NCI-H748 treated with DMSO at 0.1 percent for 48 hours (cell line): ENCODE measurements at regions not wholly inside any gene's neighbourhood (a gene's known extent, or its start where the extent isn't known, plus 50 kb on each side); places are given as distances from the start of the nearest gene placed in this dataset.

Experiments
- DNase-seq: peaks from one replicate; lab custom pipeline; 2025; lab: John Stamatoyannopoulos, UW

DNA sequence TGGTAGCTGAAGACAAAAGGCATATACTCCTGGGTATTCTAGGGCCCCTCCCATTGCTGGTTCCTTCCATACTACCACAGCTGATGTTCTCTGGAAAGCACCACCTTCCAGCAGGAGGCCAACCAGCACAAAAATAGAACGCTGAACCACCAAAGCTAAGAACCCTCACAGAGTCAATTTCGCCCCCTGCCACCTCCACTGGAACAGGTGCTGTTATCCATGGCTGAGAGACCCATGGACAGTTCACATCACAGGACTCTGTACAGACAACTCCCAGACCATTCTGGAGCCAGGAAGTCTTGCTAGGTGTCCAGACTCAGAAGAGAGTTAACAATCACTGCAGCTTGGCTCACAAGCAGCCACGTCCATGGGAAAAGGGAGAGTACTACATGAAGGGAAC is 1851.5 kb upstream of the NUDT12 start:
- no peak for DNase-seq

DNA sequence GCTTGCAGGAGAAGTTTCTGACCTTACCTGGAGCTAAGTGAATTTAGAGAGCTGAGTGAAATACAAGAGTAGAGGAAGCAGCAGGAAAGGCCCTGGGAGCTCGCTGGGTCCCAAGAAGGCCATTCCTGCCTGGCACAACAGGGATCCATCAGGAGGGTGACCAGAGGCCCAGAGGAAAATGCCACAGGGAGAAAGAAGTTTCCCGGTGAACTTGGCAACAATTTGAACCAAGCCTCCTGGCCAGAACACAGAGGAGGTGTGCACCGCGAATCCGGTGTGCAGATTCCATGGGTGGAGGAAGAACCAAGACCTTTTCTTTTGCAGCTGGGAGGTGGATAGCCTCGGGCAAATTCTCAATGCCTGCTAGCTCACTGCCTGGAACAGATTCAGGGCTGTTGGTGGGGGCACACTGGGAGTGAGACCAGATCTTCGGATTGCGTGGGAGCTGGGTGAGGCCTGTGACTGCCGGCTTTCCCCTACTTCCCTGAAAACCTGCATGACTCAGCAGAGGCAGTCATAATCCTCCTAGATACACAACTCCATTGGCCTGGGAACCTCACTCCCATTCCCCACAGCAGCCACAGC is 1850.9 kb upstream of the NUDT12 start:
- no peak for DNase-seq

- DNase-seq = no peak
Measured at GRCh38 chr5:105409695-105410094, 1847.1 kb upstream of the NUDT12 start.

DNA sequence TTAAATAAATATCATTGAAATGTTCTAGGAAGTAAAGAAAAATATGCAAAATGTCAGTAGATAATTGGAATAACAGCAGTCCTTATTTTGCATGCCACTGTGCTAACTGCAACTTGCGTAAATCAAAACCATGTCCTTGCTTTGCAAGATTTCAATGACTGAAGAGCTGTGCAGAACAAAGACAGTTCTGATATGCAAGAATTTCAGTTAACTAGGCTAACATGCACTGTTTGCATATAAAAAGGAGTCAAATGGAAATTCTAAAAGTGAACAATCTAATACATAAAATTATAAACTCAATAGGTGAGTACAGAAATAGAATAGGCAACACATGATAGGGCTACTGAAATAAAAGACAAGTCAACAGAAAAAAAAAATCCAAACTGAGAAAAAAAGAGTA is 1844.6 kb upstream of the NUDT12 start:
- no peak for DNase-seq

DNA sequence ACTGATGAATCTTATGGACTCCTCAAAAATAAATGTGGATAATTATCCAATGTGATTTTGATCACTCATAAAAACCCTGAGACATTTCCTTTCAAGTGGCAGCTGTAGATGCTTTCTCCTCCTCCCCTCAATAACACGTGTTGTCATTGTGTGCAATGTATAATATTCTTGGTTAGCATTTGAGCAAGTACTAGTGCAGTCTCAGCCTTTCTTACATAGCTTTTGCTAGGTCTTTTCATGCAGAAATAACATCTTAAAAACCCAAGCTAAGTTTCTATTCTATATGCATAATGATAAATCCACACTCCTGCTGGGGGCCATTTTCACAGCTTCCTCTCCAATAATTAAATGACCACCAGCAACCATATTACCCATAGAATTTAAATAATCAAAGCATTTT is 1835.2 kb upstream of the NUDT12 start:
- no peak for DNase-seq

GRCh38 chr5:105392710-105393149 is 1830.1 kb upstream of the NUDT12 start:
- no peak for DNase-seq

DNA sequence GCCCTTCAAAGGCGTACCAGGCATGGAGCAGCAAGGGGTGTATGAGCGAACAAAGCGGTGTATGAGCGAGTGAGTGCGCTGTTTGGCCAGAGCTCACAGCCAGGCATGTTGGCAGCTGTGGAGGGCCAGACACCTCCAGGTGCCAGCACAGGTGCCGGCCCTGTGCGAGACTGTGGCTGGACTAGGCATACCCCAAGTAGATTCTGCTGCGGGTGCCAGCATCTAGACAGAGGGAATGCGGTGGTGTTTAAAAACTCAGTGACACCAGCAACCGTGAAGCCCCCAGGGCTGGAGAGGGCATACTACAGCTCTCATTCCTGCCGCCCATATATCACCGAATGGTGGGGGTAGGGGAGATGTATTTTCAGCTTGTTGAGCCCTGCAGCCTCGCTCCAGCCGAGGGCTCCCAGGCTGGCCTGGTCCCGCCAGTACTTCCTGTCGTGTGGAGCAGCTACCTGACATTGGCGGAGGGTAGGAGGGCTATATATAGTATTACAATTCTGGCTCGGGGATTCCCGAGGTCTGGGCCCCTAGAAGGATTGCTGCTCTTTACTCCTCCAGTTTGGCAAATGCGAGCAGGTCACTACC is 1829.6 kb upstream of the NUDT12 start:
- no peak for DNase-seq

DNA sequence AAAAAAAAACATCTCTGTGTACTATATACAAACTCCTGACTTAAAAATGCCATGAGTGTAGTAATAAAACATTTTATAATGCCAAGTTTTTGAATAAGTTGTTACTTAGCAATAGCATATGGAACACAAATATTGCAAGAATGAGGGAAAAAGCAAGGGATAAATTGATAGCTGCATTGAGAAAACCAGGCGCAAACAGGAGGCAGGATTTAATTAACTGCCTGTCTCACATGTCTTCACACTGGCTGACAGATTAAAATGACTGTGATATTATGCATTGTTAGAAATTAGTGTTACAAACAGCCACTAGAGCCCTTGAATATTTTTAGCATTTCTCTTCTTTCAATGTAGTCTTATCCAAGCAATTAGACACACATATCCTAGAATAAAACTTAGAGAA is 1817.5 kb upstream of the NUDT12 start:
- no peak for DNase-seq

- DNase-seq = no peak
Measured at GRCh38 chr5:105371169-105371568, 1808.6 kb upstream of the NUDT12 start.

DNA sequence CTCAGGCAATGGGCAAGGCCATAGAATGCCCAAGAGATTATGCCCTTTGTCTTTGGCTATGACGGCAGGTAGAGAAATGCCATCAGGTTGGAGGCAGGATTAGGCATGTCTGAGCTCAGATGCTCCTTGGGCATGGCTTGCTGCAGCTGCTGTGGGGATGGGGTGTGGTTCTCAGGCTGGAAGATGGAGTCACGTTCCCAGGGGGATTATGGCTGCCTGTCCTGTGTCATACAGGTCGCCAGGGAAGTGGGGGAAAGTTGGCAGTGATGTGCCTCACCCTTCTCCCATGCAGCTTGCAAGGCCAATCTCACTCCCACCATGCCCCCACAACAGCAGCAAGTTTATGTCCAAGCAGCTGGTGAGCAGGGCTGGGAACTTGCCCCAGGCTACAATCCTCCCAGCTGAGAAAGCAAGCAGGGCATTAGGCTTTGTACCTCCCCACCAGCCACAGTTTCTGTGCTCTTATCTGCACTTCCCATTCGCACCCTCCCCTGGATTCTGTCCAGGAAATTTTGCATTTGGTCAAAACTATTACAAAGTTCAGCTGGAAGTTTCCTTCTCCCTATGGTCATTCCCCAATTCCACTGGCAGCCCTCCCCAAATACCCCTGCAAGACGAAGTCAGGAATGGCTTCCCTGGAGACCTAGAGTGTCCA is 1788.0 kb upstream of the NUDT12 start:
- no peak for DNase-seq

- DNase-seq = no peak
Measured at GRCh38 chr5:105331558-105331957, 1769.0 kb upstream of the NUDT12 start.

- DNase-seq = no peak
Measured at GRCh38 chr5:105330185-105330584, 1767.6 kb upstream of the NUDT12 start.

DNA sequence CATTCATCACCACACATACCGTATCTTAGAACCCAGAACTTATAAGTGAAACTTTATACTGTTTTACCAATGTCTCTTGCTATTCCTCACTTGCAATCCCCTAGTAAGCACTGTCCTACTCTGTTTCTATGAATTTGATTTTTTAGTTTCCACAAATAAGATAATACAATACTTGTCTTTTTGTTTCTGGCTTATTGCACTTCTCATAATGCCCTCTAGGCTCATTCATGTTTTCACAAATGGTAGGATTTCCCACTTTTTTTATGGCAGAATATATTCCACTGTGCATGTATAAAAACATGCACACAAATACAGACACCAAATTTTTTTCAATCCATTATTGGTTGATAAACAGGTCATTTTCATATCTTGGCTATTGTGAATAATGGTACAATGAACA is 1742.3 kb upstream of the NUDT12 start:
- DNase-seq = no peak

DNA sequence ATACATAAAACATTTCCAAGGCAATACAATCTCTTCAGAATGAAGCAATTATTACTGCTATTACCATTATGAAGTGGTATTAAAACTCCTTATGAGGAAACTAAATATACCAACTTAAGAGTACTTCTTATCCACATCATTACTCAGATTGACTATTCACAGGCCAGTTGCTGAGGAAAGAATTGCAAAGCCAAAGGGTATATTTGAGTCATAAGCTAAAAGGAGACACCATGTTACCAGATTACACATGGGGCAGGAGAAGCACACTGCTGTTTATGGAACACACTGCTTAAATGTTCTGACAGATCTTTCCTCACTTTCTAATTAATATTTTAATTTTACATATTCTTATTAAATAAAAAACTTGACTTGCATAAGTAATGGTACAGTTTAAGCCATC is 1726.4 kb upstream of the NUDT12 start:
- DNase-seq = no peak

DNA sequence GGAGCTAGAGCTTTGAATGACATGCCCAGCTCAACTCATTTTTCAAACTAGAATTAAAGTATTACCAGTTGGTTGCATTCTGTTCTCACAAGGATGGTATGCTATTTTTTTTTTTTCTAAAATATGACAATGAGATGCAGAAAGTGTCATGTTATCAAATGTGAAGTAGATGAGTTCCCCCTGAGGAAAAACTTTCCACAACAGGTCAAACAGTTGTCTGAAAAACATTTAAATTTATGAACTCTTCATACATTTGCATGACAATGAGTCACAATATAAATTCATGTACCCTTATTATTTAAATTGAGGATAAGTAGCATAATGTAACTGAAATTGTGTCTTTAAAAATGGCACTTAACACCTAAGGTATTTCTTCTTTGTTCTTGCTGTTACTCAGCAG is 1720.5 kb upstream of the NUDT12 start:
- no peak for DNase-seq

- DNase-seq = no peak
Measured at GRCh38 chr5:105274079-105274478, 1711.5 kb upstream of the NUDT12 start.

DNA sequence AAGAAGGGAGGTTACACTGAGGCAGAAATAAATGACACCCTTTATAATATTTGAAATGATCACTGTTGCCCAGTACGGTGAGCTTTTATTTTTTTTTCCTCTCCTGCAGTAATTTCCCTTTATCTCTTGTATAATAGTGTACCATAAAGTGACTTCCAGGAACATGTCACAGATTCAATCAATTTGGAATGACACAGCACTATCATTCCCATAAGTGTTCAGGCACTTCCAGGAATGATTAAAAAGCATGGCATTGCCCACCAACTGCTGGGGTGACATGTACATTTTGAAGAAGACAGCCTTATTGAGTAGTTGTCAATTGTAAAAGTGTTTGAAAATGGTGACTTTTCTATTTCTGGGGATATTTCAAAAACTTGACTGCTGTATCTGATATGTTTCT is 1700.9 kb upstream of the NUDT12 start:
- no peak for DNase-seq

DNA sequence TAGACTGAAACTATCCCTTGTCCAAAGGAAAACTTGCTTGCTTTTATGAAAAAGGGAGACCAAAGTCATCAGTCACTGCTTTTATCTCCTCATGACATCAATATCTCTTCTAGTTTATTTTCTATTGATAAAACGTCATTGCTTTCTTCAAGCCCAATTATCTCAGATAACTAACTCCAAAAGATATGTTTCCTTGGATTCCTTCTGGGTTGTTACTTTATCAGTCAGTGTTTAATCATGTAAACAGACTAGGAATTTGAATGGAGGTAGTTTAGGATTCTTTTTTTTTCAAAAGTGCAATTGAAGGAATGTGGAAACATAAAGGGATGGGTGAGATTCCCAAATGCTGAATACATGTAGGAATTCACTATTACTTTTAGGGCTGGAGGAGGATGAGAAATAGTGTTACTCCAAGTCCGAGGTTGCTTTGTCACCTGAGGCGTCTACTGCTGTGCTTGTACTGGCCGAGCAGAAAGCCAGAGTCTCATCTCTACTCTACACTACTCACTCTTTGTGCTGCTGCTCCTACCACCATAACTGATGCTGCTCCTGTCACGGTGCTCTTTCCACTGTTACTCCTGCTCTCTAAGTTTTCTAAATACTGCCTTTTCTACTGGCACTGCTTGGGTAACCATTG is 1697.1 kb upstream of the NUDT12 start:
- no peak for DNase-seq

- DNase-seq = no peak
Measured at GRCh38 chr5:105238561-105238960, 1676.0 kb upstream of the NUDT12 start.

DNA sequence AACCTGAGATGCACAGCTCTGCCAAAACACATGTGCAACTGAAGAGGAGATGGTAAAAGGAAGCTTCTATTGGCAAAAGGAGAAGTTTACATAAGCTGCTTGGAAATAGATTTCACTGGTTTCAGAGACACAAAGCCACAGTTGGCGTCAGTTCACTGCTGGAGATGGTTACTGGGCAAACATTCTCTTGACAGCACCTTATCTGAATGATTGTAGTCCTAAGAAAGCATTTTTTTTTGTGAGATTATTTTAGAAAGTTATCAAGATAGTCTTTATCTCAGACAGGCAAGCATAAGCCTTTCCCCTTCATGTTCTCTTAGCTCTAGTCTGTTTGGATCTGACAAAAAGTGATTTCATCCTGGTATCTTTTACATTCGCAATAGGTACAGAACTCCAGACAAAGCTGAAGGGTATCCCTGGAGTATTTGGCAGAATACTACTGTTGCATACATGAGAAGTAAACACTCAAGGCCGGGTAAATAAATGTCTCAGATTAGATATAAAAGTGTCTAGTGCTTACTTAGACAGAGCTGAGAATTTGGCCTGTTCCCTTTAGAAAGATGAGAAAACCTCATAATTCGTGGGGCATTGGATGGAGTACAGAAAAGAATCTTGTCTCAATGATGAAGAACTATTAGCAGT is 1668.0 kb upstream of the NUDT12 start:
- DNase-seq = peak; percentile 44

DNA sequence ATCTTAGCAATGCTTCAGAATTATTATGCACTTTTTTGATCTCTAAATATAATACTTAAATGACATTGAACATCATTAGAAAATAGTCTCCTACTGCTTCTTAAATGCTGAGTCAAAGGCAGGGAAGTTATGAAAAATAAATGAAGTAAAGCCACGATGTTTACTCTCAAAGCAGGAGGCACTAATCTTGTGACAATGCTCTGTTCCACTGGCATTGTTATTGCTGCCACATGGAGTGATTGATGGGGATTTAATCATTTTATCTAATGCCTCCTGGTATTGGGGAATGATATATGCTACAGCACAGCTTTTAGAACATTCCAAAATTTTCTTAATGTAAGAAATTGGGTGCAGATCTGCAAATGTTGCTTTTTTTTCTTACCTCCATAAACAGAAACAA is 1655.4 kb upstream of the NUDT12 start:
- peak; percentile 77 for DNase-seq

- DNase-seq = no peak
Measured at GRCh38 chr5:105213078-105213477, 1650.5 kb upstream of the NUDT12 start.

DNA sequence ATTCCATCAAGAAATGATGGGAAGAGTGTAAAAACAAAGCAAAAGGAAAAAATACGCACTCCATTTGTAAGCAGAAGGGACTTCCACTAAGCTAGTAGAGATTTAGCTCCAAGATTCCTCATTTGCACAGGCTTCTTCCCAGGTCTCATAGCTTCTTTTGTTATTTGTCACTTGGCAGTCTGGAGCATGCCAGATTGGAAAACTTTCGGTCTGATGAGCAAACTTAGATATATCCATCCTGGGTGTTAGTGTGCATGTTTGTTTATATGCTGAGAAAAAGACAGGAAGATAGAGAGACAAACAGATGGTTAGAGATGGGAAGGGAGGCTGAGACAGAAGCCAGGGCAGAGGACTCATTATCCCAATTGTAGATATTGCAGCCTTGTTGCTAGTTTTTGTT is 1644.5 kb upstream of the NUDT12 start:
- DNase-seq = no peak
